ENCODE measurements at regions not wholly inside any gene's neighbourhood (a gene's known extent, or its start where the extent isn't known, plus 50 kb on each side); places are given as distances from the start of the nearest gene placed in this dataset.
A peak's percentile ranks its signal among the peaks of the same experiment; 100 is the strongest.
"Not testable (repeated sequence)": the region's sequence is repeated elsewhere in the genome, so short reads cannot be mapped to it uniquely, and the experiment has no call there.

DNA sequence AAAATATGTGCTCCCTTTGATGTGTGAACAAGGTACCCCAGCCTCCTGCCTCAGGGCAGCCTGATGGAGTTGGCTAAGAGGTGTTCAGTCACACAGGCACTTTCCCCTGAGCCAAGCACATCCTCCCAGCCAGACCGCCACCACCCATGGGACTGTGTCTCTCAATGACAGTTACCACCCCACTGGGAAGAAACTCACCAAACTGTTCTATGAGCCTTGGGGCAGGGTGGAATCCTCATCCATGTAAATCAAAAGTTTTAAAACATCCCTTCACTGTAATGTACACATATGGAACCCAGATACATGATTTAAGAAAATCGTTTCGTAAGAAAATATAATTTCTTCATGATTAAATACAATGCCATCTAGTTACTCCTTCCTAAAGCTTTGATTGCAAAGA, 138.4 kb upstream of the LSM14A start:
- H3K4me3 Mint-ChIP-seq: no peak overlapping the region
- TF ChIP-seq, protein P1, sequence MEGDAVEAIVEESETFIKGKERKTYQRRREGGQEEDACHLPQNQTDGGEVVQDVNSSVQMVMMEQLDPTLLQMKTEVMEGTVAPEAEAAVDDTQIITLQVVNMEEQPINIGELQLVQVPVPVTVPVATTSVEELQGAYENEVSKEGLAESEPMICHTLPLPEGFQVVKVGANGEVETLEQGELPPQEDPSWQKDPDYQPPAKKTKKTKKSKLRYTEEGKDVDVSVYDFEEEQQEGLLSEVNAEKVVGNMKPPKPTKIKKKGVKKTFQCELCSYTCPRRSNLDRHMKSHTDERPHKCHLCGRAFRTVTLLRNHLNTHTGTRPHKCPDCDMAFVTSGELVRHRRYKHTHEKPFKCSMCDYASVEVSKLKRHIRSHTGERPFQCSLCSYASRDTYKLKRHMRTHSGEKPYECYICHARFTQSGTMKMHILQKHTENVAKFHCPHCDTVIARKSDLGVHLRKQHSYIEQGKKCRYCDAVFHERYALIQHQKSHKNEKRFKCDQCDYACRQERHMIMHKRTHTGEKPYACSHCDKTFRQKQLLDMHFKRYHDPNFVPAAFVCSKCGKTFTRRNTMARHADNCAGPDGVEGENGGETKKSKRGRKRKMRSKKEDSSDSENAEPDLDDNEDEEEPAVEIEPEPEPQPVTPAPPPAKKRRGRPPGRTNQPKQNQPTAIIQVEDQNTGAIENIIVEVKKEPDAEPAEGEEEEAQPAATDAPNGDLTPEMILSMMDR (conservative IDR thresholded peaks at IDR 0.05): no peak
- H3K27me3 Mint-ChIP-seq: peaks cover 7% of the 10 kb centered on the region
- H3K4me1 Mint-ChIP-seq (ENCODE audit: unreplicated experiment): no peaks in the 10 kb centered on the region
- no peak overlapping the region for H3K27ac Mint-ChIP-seq
- H3K36me3 Mint-ChIP-seq: no peaks in the 10 kb centered on the region
- peaks cover 6% of the 10 kb centered on the region for H3K9me3 Mint-ChIP-seq
- no peak for DNase-seq (ENCODE audit: extremely low spot score, unreplicated experiment)

DNA sequence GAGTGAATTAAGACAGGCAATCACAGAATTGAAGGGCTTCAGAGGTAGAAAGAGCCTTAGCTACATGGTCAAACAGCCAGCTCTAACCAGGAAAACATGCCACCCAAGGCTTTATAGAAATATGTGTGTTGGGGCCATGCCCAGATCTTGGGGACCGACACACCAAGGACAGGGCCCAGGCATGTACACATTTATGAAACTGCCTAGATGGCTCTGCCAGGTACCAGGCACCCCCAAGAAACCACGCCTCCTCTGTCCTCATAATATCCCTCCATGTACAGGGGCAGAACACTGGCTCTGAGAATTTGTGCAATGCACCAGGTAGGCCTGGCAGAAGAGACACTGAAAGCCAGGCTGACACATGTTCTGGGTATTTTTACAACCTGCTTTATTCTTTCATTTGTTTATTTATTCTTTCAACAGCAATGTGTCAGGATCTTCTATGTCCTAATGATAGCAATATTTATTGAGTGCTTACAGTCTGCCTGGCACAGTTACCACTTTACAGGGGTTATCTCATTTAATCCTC, 137.9 kb upstream of the LSM14A start:
- no peak overlapping the region for H3K27ac Mint-ChIP-seq
- no peak overlapping the region for H3K4me3 Mint-ChIP-seq
- no peak for DNase-seq (ENCODE audit: extremely low spot score, unreplicated experiment)
- no peaks in the 10 kb centered on the region for H3K36me3 Mint-ChIP-seq
- H3K27me3 Mint-ChIP-seq: peaks cover 7% of the 10 kb centered on the region
- no peaks in the 10 kb centered on the region for H3K4me1 Mint-ChIP-seq (ENCODE audit: unreplicated experiment)
- TF ChIP-seq, protein P1 (conservative IDR thresholded peaks at IDR 0.05): no peak
- H3K9me3 Mint-ChIP-seq: peaks cover 6% of the 10 kb centered on the region

DNA sequence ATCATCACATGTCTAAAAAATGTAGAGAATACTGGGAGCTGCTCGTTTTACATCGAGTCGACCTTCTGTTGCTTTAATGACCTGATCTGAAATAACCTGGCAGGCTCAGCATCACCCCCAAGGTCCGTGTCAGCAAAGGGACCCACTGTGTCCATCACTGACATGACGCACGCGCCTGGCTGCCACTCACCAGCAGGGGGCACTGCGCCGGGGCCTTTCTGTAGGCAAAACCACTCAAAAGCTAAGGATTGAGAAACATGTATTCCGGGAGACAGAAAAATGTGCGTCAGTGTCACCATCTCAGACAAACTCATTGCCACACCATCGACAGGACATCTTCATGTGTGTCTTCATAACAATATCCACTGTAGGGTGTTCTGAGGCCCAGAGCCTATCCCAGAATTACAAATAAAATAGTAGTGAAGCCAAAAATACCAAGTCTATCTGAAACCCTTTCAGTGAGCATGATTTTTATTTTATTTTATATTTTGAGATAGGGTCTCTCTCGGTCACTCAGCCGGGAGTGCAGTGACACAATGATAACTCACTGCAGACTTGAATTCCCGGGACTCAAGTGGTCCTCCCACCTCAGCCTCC, 130.3 kb upstream of the LSM14A start:
- Mint-ChIP-seq H3K4me1 (ENCODE audit: unreplicated experiment) (no peaks in the 10 kb centered on the region), H3K9me3 (peaks cover 6% of the 10 kb centered on the region), H3K36me3 (peaks cover 4% of the 10 kb centered on the region), H3K4me3 (no peak overlapping the region), H3K27me3 (peaks cover 8% of the 10 kb centered on the region), H3K27ac (no peak overlapping the region)
- TF ChIP-seq, protein P1 (conservative IDR thresholded peaks at IDR 0.05): peak; percentile 89
- DNase-seq (ENCODE audit: extremely low spot score, unreplicated experiment): no peak

DNA sequence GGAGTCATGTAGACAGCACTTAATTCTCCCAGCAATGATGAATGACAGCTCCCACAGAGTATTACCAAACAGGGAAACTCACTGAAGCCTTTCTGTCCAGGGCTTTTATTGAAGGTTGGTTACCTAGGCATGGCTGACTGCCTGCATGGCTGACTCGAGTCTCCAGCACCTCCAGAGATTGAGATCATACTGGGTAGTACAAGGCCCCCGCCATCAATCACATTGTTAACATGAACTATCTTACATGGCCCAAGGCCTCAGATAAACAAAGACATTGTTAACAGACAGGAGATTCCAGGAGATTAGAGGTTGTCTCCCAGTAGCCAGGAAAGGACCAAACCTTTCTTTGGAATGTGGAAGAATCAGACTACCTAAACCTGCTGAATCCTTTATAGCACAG, 128.3 kb upstream of the LSM14A start:
- no peak overlapping the region for H3K4me3 Mint-ChIP-seq
- DNase-seq (ENCODE audit: extremely low spot score, unreplicated experiment): no peak
- no peaks in the 10 kb centered on the region for H3K4me1 Mint-ChIP-seq (ENCODE audit: unreplicated experiment)
- H3K36me3 Mint-ChIP-seq: peaks cover 4% of the 10 kb centered on the region
- H3K27ac Mint-ChIP-seq: peak overlapping the region; percentile 14
- TF ChIP-seq, protein P1 (conservative IDR thresholded peaks at IDR 0.05): no peak
- H3K9me3 Mint-ChIP-seq: peaks cover 6% of the 10 kb centered on the region
- peaks cover 8% of the 10 kb centered on the region for H3K27me3 Mint-ChIP-seq

DNA sequence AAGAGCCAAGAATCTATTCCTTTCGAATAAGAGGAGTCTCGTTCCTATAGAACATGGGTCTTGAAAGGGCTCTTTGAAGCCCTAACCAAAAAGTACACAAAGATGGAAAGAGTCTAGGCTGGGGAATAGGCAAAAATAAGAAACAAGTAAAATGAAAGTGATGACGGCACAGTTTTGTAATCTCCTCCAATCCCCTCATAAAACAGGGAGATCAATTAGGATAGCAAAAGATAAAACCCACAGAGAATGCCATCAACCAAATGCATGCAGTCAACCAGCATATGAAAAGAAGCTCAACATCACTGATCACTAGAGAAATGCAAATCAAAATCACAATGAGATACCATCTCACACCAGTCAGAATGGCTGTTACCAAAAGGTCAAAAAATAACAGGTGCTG, 122.4 kb upstream of the LSM14A start:
- Mint-ChIP-seq H3K4me1 (ENCODE audit: unreplicated experiment) (no peaks in the 10 kb centered on the region), H3K4me3 (no peak overlapping the region), H3K27me3 (peaks cover 17% of the 10 kb centered on the region), H3K27ac (no peak overlapping the region), H3K36me3 (no peaks in the 10 kb centered on the region), H3K9me3 (no peaks in the 10 kb centered on the region)
- DNase-seq (ENCODE audit: extremely low spot score, unreplicated experiment): no peak
- TF ChIP-seq, protein P1 (conservative IDR thresholded peaks at IDR 0.05): no peak

DNA sequence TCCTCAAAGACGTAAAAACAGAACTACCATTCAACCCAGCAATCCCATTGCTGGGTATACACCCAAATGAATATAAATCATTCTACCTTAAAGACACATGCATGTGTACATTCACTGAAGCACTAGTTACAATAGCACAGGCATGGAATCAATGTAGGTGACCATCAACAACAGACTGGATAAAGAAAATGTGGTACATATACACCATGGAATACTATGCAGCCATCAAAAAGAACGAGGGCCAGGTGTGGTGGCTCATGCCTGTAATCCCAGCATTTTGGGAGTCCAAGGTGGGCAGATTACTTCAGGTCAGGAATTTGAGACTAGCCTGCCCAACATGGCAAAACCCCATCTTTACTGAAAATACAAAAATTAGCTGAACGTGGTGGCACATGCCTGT, 121.9 kb upstream of the LSM14A start:
- not testable (repeated sequence) for H3K9me3 Mint-ChIP-seq; DNase-seq (ENCODE audit: extremely low spot score, unreplicated experiment); H3K4me1 Mint-ChIP-seq (ENCODE audit: unreplicated experiment); H3K4me3 Mint-ChIP-seq; H3K36me3 Mint-ChIP-seq; H3K27ac Mint-ChIP-seq
- peaks cover 17% of the 10 kb centered on the region for H3K27me3 Mint-ChIP-seq

All from type B pancreatic cell (in vitro differentiated cells).